NB4 (cell line): ENCODE measurements at regions not wholly inside any gene's neighbourhood (a gene's known extent, or its start where the extent isn't known, plus 50 kb on each side); places are given as distances from the start of the nearest gene placed in this dataset.

Source experiments
- DNase-seq: peaks from one replicate; pipeline ENCODE4 v3.0.0; 2010; ENCODE audit warnings: low read depth
- H3K4me3 ChIP-seq: one replicate; pipeline ENCODE4 v1.5.1; 2011; ENCODE audit warnings: mild to moderate bottlenecking, low read depth, low read length, moderate library complexity
- CTCF ChIP-seq: IDR thresholded peaks from one replicate; pipeline ENCODE4 v1.5.1; 2012; ENCODE audit warnings: low read depth, low read length
- MAX ChIP-seq: IDR thresholded peaks from 2 replicates; pipeline ENCODE4 v1.6.1; 2011; ENCODE audit warnings: low read depth, low read length
- MYC ChIP-seq: IDR thresholded peaks from 2 replicates; pipeline ENCODE4 v1.6.1; 2011; ENCODE audit warnings: low read depth, low read length
- POLR2A ChIP-seq: IDR thresholded peaks from 2 replicates; pipeline ENCODE4 v1.6.1; 2011; ENCODE audit warnings: mild to moderate bottlenecking; ENCODE audit not compliant: insufficient read length; ENCODE audit errors: extremely low read depth

GRCh38 chr3:144109944-144110343 is 138.3 kb downstream of the DIPK2A start:
- no peak for DNase-seq
- no peak overlapping the region for H3K4me3 ChIP-seq
- TF ChIP-seq CTCF (no peak), MAX (no peak), POLR2A (no peak), MYC (no peak)

- DNase-seq, result no peak
- TF ChIP-seq CTCF, result no peak
- no peak for TF ChIP-seq MYC
- TF ChIP-seq MAX, result no peak
- TF ChIP-seq POLR2A, result no peak
- H3K4me3 ChIP-seq, result no peak overlapping the region
Measured at GRCh38 chr3:144112036-144112435, 140.4 kb downstream of the DIPK2A start.

- no peak overlapping the region for H3K4me3 ChIP-seq
- TF ChIP-seq POLR2A (no peak), MAX (no peak), CTCF (no peak), MYC (no peak)
- DNase-seq, result no peak
Measured at GRCh38 chr3:144112437-144112836, 140.8 kb downstream of the DIPK2A start.

GRCh38 chr3:144114767-144115166 is 143.1 kb downstream of the DIPK2A start:
- peak; percentile 4 for DNase-seq
- no peak for TF ChIP-seq POLR2A
- H3K4me3 ChIP-seq, result no peak overlapping the region

GRCh38 chr3:144119633-144120032 is 148.0 kb downstream of the DIPK2A start:
- H3K4me3 ChIP-seq, result no peak overlapping the region

GRCh38 chr3:144121661-144122060 is 150.0 kb downstream of the DIPK2A start:
- no peak for DNase-seq
- TF ChIP-seq CTCF, result no peak
- no peak for TF ChIP-seq POLR2A
- no peak for TF ChIP-seq MYC
- TF ChIP-seq MAX, result no peak
- no peak overlapping the region for H3K4me3 ChIP-seq

More at GRCh38 chr3:144119633-144120032, 148.0 kb downstream of the DIPK2A start:
- TF ChIP-seq CTCF, result no peak
- no peak for TF ChIP-seq MYC
- no peak for TF ChIP-seq MAX
- TF ChIP-seq POLR2A, result no peak
- DNase-seq, result no peak
